ENCODE measurements at regions not wholly inside any gene's neighbourhood (a gene's known extent, or its start where the extent isn't known, plus 50 kb on each side); places are given as distances from the start of the nearest gene placed in this dataset.

- no peak overlapping the region for H3K18ac ChIP-seq (ENCODE audit: extremely low read depth, low read length)
- H4K20me1 ChIP-seq (replicated peaks in 1 of 2; ENCODE audit: control insufficient read depth in 1 of 2, insufficient read depth in 2 of 2, low read length in 2 of 2) = no peaks in the 10 kb centered on the region
- H4K8ac ChIP-seq (ENCODE audit: extremely low read depth, insufficient read depth, low read length) = no peak overlapping the region
- FAIRE-seq (no peak), DNase-seq (ENCODE audit: low read depth in 1 of 2, low spot score in 2 of 2) (no peak)
- no peak overlapping the region for H2AK5ac ChIP-seq (ENCODE audit: low read depth, low read length)
- no peak overlapping the region for H3K4ac ChIP-seq (replicated peaks; ENCODE audit: insufficient read length, low read depth, low read length)
- no peaks in the 10 kb centered on the region for H3K36me3 ChIP-seq (ENCODE audit: control insufficient read depth in 2 of 4, insufficient read depth in 4 of 4, low read length in 3 of 4)
- no peaks in the 10 kb centered on the region for H3K79me2 ChIP-seq (ENCODE audit: control insufficient read depth in 1 of 2, insufficient read depth in 2 of 2, low read length in 2 of 2)
- no peak overlapping the region for H3K23ac ChIP-seq (ENCODE audit: insufficient read length)
- H2BK15ac ChIP-seq (ENCODE audit: low read length) = no peak overlapping the region
- no peak overlapping the region for H3K14ac ChIP-seq (ENCODE audit: insufficient read length)
- no peak overlapping the region for H3K4me2 ChIP-seq (ENCODE audit: insufficient read depth in 1 of 2, low read depth in 2 of 2, low read length in 2 of 2)
- no peaks in the 10 kb centered on the region for H3K27me3 ChIP-seq (replicated peaks in 1 of 4; ENCODE audit: control insufficient read depth in 3 of 4, extremely low read depth in 1 of 4, insufficient read depth in 3 of 4, low read length in 3 of 4)
- no peaks in the 10 kb centered on the region for H3K23me2 ChIP-seq (ENCODE audit: low read depth, low read length)
- no peak overlapping the region for H3K4me3 ChIP-seq (ENCODE audit: extremely low read depth in 1 of 4, insufficient read depth in 2 of 4, low read depth in 3 of 4, low read length in 4 of 4)
- no peaks in the 10 kb centered on the region for H3K79me1 ChIP-seq (ENCODE audit: low read depth, low read length)
- H3K27ac ChIP-seq (ENCODE audit: low read depth, low read length) = no peak overlapping the region
- CTCF ChIA-PET (ENCODE audit: partially characterized antibody) = no interaction called here
- no peaks in the 10 kb centered on the region for H3K4me1 ChIP-seq (replicated peaks in 1 of 4; ENCODE audit: control insufficient read depth in 3 of 4, insufficient read depth in 4 of 4, low read length in 3 of 4)
- H2BK120ac ChIP-seq (replicated peaks; ENCODE audit: low read depth, low read length) = no peak overlapping the region
- H3K9me3 ChIP-seq (ENCODE audit: insufficient read depth in 2 of 2, low read depth in 1 of 2, low read length in 1 of 2) = no peaks in the 10 kb centered on the region
- H4K91ac ChIP-seq (replicated peaks; ENCODE audit: insufficient read length, low read length) = no peak overlapping the region
- H2BK20ac ChIP-seq (ENCODE audit: low read length) = no peak overlapping the region
- no peak overlapping the region for H3K9ac ChIP-seq (replicated peaks in 1 of 4; ENCODE audit: extremely low read depth in 1 of 4, low read depth in 3 of 4, low read length in 3 of 4)
- H2BK5ac ChIP-seq (ENCODE audit: low read depth, low read length) = no peak overlapping the region
- H2BK12ac ChIP-seq (ENCODE audit: low read depth, low read length) = no peak overlapping the region
- no peak overlapping the region for H4K5ac ChIP-seq (ENCODE audit: insufficient read length, low read depth, low read length)
- no peak overlapping the region for H2AFZ ChIP-seq (ENCODE audit: low read length)
- POLR2A ChIA-PET (ENCODE audit: partially characterized antibody) = no interaction called here
- H3K56ac ChIP-seq (replicated peaks; ENCODE audit: insufficient read length, low read depth, low read length) = no peak overlapping the region
- no peak for TF ChIP-seq POLR2A (IDR thresholded peaks at IDR 0.05; ENCODE audit: control extremely low read depth in 1 of 2, low read depth in 2 of 2, low read length in 2 of 2)
- TF ChIP-seq CHD7 (IDR thresholded peaks at IDR 0.05; ENCODE audit: insufficient replicate concordance, low read length) = no peak
Observed at GRCh38 chr5:102010644-102011043, 285.4 kb downstream of the SLCO4C1 start.

Measured in H1 (cell line).